AG10803 (cell line): ENCODE measurements at regions not wholly inside any gene's neighbourhood (a gene's known extent, or its start where the extent isn't known, plus 50 kb on each side); places are given as distances from the start of the nearest gene placed in this dataset.

Experiments
- DNase-seq: peaks from one replicate; pipeline ENCODE4 v3.0.0; 2010; ENCODE audit warnings: low read depth
- H3K4me3 ChIP-seq: 2 replicates; pipeline ENCODE4 v1.5.1; 2011; ENCODE audit warnings: mild to moderate bottlenecking, low read length, control low read depth
- CTCF ChIP-seq: conservative IDR thresholded peaks from 2 replicates; pipeline ENCODE4 v1.5.1; 2011; ENCODE audit warnings: mild to moderate bottlenecking, low read length, control low read depth, inconsistent platforms

GRCh38 chr1:87231703-87232367 lies 96.8 kb upstream of the LMO4 start:
- no peak for DNase-seq
- no peak overlapping the region for H3K4me3 ChIP-seq
- TF ChIP-seq CTCF = no peak

GRCh38 chr1:87236585-87236984 lies 92.1 kb upstream of the LMO4 start:
- H3K4me3 ChIP-seq = no peak overlapping the region
- no peak for DNase-seq

GRCh38 chr1:87239997-87240605 lies 88.6 kb upstream of the LMO4 start:
- no peak for TF ChIP-seq CTCF
- no peak overlapping the region for H3K4me3 ChIP-seq
- DNase-seq = no peak

More at GRCh38 chr1:87236585-87236984, 92.1 kb upstream of the LMO4 start:
- no peak for TF ChIP-seq CTCF

GRCh38 chr1:87240661-87241285 lies 87.9 kb upstream of the LMO4 start:
- no peak for TF ChIP-seq CTCF
- DNase-seq = peak; percentile 8

GRCh38 chr1:87242445-87243185 lies 86.1 kb upstream of the LMO4 start:
- no peak for TF ChIP-seq CTCF
- H3K4me3 ChIP-seq = no peak overlapping the region
- DNase-seq = no peak

More at GRCh38 chr1:87240661-87241285, 87.9 kb upstream of the LMO4 start:
- no peak overlapping the region for H3K4me3 ChIP-seq

GRCh38 chr1:87243573-87243972 lies 85.1 kb upstream of the LMO4 start:
- peak; percentile 17 for DNase-seq
- no peak for TF ChIP-seq CTCF
- no peak overlapping the region for H3K4me3 ChIP-seq
